GM19452 (cell line): ENCODE measurements at regions not wholly inside any gene's neighbourhood (a gene's known extent, or its start where the extent isn't known, plus 50 kb on each side); places are given as distances from the start of the nearest gene placed in this dataset.

Experiments used
- ATAC-seq: cut with Tn5 transposase; IDR thresholded peaks from one replicate; pipeline ENCODE4 v1.9.1; 2021; ENCODE audit not compliant: unreplicated experiment

- no peak for ATAC-seq
Measured at GRCh38 chr3:117725314-117725713, 1015.7 kb downstream of the TUSC7 start.

GRCh38 chr3:117726776-117727175 is 1017.2 kb downstream of the TUSC7 start:
- ATAC-seq = no peak

GRCh38 chr3:117728226-117728625 is 1018.6 kb downstream of the TUSC7 start:
- no peak for ATAC-seq

- ATAC-seq = no peak
Measured at GRCh38 chr3:117734496-117734895, 1024.9 kb downstream of the TUSC7 start.

- no peak for ATAC-seq
Measured at GRCh38 chr3:117735481-117736101, 1026.0 kb downstream of the TUSC7 start.

DNA sequence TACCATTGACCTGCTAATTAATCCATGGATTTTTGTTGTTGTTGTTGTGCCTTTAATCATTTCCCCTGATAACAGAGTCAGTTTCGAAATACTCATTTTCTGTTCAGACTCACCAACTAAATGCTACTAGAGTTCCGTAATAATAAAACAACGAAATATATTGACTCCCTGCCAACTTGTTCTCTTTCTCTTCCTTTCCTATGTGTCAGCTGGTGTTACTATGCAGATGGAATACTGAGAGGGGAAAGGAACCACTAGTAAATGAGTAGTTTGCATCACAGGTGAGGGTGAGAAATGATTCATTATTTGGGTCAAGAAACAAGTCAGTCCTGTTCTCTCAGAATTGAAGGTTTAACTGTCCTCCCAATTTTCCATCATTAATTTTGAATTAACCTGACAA is 1027.3 kb downstream of the TUSC7 start:
- ATAC-seq = no peak

DNA sequence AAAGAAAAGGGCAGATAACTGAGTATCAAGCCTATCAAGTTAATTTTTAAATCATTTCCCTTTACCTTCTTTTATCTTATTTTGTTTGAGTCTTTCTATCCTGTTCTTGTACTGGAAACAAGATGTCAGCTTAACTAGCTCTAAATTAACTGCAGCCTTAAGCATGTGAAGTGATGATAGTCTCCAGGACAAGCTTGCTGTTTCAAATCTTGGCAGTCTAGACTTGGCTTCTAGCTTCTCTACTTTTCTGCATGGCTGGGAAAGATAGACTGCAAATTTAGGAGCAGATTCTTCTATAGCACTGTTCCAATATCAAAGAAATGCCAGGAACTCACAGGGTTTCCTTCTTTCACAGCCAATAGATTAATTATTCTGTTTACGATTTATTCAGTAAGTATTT is 1034.4 kb downstream of the TUSC7 start:
- no peak for ATAC-seq

DNA sequence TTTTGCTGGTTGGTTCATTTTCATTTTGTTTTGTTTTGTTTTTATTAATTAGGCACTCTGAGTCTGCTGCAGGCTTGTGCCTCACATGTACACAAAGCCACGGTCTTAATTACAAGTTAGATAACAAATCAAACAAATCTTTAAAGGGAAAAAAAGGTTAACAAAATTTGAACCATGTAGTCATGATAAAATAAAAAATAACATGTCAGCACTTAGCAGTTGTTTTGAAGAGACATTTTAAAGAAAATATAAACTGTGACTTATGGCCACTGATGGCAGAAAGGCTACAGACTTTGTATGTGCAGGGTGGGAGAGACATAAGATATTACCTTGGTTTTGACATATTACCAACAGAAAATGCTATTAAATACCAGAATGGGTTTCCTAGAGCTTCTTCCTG is 1035.4 kb downstream of the TUSC7 start:
- no peak for ATAC-seq

DNA sequence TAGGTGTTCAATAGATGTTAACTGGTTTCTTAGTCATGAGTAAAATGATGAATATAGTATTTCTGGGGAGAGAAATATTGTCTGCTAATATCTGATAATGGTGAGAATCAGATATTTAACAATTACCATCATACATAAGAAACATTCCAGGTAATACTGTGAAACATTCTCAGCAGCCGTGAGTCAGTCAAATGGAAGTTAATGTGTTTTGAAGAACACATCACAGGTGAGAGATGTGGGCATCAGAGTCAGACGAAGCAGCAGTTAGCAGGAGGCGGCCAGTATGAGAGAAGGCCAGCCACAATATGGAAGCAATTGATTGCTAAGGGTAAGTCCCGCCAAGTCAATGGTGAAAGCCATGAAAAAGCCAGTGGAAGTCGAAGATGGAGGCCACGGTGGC is 1035.9 kb downstream of the TUSC7 start:
- ATAC-seq = no peak

GRCh38 chr3:117746066-117746465 is 1036.5 kb downstream of the TUSC7 start:
- no peak for ATAC-seq

DNA sequence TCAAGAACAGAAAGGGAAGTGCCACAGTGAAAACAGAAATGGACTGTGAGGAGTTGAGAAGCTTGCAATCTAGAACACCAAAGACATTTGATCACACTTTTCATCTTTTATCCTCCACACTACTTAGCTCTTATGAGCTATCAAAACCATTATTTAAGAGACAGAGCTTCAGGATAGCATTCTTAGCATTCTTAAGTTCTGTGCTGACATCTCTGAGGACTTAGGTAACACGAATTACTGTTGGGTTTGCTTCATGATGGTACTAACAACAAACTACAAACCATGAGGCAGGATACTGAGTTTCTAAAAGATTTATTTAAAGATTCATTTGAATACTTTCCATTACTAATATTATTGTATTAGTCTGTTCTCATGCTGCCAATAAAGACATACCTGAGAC is 1038.6 kb downstream of the TUSC7 start:
- no peak for ATAC-seq

DNA sequence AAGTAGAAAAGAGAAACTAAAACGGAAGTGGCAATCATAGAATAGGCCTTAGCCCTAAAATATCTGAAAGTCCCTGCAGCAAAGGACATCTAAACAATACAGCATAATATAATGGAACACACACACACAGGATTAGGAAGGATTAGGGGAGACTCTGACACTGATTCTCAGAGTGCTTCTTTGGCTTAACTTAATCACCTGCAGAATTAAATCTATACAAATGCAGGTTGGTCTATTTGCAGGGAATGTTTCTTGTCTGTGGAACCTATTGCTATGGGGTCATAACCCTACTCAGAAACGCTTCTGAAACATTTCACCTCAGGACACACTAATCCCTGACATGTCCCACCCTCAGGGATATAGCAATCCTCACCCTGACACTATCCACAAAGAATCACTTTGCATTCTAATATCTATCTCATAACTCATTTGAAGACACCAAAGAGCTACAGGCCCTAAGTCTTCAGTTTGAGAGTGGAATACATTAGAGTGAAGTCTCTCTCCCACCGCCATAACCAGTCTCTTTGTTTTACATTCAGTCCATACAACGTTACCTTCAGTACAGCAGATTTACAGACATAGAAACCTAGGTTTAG is 1041.2 kb downstream of the TUSC7 start:
- ATAC-seq = no peak

DNA sequence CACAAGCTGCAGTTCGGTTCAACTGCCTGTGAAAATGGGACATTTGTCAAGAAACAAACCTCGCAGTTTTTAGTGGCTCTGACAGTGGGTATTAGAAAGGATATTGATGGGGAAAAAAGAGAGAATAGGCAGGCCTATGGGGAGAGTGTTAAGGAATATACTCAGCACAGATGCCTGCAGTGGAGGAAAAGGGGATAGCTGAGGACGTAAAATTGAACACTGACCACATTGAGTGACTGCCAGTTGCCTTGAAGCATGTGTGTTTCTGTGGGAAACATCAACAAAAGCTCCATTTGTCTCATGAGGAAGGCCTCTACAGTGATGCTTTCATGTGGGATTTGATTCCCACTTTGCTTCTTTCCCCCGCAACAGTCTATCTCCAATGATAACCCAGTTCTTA is 1042.1 kb downstream of the TUSC7 start:
- no peak for ATAC-seq

GRCh38 chr3:117752984-117753717 is 1043.6 kb downstream of the TUSC7 start:
- no peak for ATAC-seq

DNA sequence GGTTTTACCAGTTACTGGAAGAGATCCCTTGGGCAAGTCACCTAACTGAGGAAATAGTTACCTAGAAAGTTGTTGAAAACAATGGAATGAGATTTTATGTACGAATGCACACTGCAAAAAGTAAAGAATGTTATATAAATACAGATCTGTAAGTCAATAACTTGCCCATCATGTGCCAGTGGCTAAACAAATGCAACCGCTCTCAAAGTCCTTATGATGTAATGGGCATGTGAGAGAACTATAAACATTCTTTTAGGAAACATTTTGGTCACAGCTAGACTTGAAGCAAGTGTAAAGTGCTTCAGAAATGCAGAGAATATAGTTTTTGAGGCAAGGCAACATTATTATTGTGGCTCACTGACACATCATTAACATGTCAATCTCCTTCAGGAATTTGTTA is 1044.5 kb downstream of the TUSC7 start:
- no peak for ATAC-seq

GRCh38 chr3:117754841-117755240 is 1045.3 kb downstream of the TUSC7 start:
- no peak for ATAC-seq

DNA sequence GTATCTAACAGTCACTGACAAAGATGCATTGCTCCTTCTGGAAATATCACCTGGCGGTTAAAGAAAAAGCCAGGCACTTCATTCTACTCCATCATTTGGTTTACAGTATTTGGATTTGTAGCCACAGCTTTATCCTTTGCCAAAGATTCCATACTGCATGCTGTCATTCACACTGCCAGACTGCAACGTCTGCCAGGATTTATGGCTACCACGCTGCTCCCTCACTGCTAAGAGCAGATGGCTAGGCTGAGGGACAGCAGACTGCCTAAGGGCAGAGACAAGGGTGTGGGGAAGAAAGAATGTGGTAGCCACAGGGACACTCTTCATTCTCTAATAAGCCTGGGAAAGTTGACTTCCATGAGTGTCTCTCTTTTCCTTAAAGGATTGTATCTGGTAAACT is 1047.0 kb downstream of the TUSC7 start:
- no peak for ATAC-seq

DNA sequence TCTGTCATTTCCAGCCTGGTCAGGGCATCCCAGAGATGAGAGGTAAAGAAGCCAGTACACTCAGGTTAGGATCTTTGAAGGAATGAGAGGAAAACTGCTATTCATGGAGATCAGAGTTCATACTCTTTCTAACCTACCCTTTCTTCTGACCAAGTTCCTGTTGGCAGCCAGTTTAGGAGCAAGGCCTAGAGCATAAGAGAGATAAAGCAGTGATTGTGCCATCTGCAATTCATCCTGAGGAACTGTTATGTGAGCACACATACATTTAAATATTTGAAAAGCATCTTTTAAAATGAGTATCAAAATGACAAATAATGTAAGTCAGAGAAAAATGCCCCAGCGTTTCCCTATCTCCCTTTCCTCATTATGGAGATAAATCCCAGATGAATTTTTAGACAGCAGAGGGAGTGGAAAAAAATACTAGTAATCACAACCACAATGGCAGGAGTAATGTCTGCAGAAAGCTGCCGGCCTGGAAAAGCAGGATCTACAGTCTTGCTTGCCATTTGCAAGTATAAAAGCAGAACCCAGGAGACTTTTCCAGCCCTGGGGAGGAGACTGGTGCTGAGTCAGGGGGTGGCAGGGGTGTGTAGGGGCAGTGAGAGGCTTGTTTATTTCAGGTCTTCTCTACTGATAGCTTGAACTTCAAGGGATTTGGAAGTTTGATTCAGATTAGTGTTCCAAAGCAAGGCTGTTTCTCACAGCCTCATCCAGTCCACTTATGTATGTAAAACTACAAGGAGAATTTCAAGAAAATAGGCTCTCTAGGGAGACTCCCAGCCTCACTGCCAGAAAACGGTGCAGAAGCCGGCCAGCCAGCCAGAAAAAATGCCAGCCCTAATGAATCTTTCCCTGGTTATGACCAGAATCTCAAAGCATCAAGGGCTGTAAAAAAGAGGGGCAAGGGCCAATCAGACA is 1052.4 kb downstream of the TUSC7 start:
- ATAC-seq = no peak

DNA sequence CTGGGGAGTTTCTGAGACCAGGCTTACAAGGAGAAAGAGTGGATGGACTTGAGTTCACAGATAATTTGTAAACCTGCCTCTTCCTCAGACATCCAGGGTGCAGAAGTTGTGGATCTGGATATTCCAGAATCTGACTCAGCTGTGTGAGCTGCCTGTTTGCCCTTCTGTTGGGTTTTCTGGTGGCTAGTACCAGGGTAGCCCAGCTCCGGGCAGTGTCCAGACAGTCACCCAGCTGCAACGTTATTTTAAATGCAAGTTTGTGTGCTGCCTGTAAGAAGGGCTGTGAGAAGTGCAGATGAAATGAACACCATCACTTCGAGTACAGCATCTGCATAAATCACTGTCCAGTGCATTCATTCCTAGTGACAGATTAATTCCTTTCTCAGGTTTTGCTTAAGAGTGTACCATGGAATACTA is 1053.0 kb downstream of the TUSC7 start:
- ATAC-seq = no peak

DNA sequence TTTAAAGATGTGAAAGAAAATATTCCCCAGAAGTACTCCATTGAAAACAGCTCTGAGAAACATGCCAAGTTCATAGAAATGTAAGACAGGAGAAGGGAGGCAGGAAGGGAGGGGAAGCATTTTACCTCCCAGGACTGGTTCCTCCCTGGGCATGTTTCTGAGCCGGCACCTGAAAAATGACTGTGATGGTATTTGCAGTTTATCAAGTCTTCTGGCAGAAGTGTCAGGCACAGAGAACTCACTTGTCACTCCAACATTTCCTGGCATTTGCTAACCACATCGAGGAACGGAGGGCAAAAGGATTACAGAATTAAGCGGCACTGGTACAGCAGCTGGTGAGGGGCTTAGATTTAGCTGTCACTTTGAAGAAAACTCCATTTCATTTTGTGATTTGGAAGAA is 1054.0 kb downstream of the TUSC7 start:
- no peak for ATAC-seq

DNA sequence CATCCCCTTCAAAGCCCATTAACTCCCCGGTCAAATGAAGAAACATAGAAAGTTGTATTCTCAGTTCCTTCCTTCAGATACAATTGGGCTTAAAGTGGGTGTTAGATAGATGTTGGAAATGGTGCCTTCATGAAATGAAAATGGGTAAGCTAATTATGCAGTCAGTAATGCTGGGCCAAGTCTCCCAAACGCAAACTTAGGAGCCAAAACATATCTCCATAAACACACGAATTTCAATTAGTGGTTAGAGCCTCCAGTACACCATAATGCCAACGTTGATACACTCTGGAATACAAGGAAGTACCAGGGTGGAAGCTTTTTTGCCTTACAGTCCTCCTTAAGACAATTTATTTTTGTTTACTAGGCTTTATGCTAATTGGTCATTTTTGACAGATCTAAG is 1059.0 kb downstream of the TUSC7 start:
- no peak for ATAC-seq
